GM18951 (cell line): ENCODE measurements at regions not wholly inside any gene's neighbourhood (a gene's known extent, or its start where the extent isn't known, plus 50 kb on each side); places are given as distances from the start of the nearest gene placed in this dataset.
"Not testable (repeated sequence)": the region's sequence is repeated elsewhere in the genome, so short reads cannot be mapped to it uniquely, and the experiment has no call there.

Experiments used
- POLR2A ChIP-seq: IDR thresholded peaks from 4 replicates; pipeline ENCODE4 v1.6.1; 2011; ENCODE audit warnings: mild to moderate bottlenecking; ENCODE audit not compliant: insufficient read length, insufficient read depth; ENCODE audit errors: extremely low read depth
- in situ Hi-C: fragments of 300-500 bp; cut with MboI; formaldehyde crosslinking; loops from one replicate; pipeline ENCODE4 v1.12.0; 2022; ENCODE audit warnings: low sequenced_read_pairs, mixed read lengths, inconsistent platforms; ENCODE audit not compliant: unreplicated experiment

DNA sequence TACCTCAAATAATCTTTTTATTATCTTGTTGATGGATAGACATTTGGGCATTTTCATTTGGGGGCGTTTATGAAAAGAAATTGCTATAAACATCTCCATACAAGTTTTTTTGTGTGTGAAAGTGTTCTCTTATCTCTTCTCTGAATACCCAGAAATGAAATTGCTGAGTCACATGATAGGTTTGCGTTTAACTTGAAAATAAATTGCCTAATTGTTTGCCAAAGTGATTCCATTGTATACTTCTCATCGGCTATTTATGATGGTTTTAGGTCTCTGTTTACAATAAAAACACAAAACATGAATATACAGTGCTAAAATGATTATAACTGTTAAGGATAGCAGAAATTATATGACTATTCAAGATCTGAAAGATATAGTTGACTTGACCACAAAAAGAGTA lies 361.7 kb downstream of the TAF11L14 start:
- TF ChIP-seq POLR2A: no peak
- in situ Hi-C loops: no loop called here

DNA sequence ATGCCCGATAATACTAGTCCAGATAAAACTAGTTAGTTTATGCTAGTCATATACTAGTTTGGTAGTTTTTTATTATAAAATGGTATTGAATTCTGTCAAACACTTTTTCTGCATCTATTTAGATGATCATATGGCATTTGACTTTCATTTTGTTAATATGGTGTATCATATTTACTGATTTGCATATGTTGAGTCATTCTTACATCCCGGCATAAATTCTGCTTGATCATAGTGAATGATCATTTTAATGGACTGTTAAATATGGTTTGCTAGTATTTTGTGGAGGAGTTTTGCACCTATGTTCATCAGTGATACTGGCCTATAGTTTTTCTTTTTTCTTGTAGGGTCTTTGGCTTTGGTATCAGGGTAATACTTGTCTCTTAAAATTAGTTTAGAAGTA lies 365.6 kb downstream of the TAF11L14 start:
- in situ Hi-C loops: no loop called here
- no peak for TF ChIP-seq POLR2A

DNA sequence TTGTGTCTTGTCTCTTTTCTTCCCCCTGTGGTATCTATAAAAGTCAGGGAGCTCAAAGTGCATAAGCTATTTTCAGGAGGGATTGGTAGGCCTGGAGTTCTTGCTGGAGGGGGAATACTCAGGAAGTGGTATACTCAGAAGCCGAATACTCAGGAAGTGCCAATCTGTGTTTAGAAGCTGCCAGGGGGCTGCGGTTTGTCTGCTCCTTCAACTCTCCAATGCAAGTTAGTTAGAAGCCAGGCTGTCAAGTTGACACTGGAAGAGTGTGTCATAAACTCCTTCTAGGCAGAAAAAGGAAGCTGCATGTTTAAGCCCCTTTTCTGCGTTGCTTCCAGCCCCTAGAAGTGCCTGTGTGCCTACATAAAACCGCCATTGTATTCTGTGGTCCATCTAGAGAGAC lies 366.5 kb downstream of the TAF11L14 start:
- no peak for TF ChIP-seq POLR2A
- in situ Hi-C loops: no loop called here

DNA sequence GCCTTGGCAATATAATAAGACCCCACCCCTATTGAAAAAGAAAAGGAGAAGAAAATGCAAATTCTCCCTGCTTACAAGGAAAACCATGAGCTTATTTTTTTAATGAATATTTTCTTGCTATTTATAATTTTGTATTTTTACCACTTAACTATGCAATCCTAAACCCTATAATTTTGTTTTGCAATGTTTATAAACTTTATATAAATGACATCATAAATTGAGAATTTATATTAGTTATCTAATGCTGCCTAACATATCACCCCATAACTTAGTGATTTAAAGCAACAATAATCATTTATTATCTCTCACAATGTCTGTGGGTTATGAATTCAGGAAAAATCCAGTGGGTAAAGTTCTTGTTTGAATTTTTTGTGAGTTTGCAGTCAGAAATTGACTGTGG lies 369.1 kb downstream of the TAF11L14 start:
- in situ Hi-C loops: no loop called here
- TF ChIP-seq POLR2A: no peak

DNA sequence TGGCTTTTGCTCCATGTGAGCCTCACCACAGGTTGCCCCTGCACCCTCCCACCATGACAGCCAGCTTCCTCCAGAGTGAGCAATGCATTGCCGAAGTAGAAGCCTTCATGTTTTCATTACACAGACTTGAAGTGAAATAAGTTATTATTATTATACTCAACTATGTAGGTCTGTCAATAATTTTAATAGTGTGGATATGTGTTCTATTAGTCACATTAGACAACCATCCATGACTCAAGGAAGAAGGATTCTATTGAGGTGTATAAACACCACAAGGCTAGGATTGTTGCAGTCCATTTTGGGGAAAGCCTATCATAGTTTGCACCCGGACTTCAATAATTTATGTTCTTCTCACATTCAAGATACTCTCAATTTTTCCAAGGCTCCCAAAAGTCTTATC lies 369.5 kb downstream of the TAF11L14 start:
- in situ Hi-C loops: no loop called here
- no peak for TF ChIP-seq POLR2A

DNA sequence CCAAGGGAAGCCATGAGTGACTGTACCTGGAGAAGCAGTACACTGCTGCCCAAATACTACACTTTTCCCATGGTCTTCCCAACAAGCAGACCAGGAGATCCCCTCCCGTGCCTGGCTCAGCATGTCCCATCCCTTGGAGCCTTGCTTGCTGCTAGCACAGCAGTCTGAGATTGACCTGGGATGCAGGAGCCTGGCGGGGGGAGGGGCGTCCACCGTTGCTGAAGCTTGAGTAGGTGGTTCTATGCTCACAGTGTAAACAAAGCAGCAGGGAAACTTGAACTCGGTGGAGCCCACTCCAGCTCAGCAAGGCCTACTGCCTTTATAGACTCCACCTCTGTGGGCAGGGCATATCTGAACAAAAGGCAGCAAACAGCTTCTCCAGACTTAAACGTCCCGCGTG lies 372.0 kb downstream of the TAF11L14 start:
- in situ Hi-C loops: not testable (repeated sequence)

DNA sequence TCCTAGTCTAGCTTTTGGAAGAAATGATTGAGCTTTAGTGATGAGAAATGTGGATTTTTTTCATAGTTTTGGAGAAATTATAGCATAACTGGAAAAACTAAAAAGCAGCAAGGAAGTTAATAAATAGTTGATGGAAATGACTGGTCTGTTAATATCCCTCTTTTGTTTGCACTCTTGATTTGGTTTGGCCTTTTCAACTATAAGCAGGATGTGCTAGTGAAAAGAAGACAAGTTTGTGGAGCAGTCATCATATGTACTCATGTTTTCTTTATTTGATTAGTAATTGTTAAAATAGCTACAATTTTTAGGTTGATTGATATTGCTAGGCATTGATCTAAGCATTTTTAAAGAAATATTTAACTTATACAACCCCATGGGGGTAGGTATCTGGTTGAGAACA lies 374.7 kb downstream of the TAF11L14 start:
- in situ Hi-C loops: no loop called here
- no peak for TF ChIP-seq POLR2A

DNA sequence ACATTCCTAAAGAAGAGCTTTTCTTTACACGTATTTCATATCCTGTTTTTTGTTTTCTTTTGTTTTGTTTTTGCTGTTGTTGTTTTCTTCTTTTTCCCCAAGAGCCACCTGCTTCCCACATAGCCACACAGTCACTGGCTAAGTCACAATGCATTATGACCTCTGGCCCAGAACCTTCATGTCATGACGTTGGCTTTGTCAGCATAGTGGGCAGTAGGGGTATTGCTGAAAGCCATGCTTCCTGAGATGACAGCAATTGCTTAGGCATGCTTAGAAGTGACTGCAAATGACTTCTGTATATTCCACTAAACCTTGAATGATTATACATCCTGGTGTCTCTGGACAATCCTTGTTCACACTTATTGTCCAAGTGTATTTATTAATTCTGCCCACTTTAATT lies 375.8 kb downstream of the TAF11L14 start:
- no peak for TF ChIP-seq POLR2A
- in situ Hi-C loops: no loop called here

DNA sequence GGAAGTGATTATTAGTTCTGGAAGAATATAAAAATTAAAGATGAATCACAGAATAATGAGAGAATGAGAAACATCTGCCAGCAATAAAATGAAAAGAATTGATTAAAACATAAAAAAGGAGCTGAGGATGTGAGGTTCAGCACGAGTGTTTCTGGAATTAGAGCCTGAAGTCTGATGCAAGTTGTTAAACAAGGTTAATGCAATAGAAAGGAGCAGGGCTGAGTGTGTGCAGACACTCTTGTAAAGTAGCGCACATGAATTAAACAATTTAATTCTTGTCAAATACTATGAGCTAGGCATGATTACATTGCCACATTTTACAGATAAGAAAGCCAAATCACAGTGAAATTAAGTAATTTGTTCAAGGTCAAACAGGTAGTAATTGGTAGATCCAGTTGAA lies 384.2 kb downstream of the TAF11L14 start:
- in situ Hi-C loops: no loop called here
- TF ChIP-seq POLR2A: no peak

DNA sequence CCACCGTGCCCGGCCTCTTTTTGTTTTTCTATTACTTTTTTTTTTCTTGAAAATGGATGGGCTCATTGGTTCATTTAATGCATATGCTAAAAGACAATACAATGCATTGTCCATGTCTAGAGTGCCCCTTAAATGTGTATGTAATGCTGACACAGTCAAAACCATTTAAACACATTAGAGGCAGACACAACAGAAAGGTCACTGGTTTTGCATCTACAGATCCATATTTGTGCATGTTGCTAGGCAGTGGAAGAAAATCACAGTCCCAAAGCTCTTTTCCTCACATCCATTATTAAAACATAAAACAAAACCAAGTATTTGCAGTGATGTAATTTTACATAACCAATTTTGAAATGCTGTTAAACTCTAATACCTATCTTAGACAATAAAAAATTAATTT lies 389.0 kb downstream of the TAF11L14 start:
- TF ChIP-seq POLR2A: no peak
- in situ Hi-C loops: no loop called here

DNA sequence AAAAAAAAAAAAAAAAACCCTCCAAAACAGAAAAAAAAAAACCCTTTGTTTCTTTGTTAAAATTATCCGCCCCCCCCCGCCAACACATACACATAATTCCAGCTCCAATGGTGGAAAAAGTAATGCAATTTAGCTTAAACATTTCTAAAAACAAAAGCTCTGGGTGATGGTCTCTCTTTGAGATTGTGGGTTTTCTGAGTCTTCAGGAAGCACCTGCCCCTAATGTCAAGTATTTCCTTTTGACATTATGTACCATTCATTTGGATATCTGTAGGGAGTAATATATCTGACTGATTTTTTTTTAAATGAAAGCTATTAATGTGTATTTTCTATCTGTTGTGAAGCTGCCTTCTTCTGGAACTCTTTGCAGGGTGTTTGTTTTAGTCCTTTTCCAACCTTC lies 389.7 kb downstream of the TAF11L14 start:
- TF ChIP-seq POLR2A: no peak
- in situ Hi-C loops: no loop called here

DNA sequence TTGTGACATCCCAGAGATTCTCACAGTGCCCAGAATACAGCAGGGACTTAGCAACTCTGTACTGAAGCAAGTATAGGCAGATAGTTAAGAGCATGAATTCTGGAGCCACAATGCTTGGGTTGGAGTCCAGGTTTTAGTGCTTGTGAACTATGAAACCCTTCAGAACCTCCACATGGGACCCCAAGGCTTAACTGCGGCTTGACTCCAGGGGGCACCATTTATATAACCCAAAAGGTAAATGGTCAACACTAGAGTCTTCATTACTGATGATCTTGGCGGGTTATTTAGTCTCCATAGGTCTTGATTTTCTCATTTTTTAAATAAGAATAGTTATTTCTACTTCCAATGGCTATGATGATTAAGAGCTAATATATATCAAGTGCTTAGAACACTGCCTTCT lies 390.3 kb downstream of the TAF11L14 start:
- in situ Hi-C loops: no loop called here
- TF ChIP-seq POLR2A: no peak

DNA sequence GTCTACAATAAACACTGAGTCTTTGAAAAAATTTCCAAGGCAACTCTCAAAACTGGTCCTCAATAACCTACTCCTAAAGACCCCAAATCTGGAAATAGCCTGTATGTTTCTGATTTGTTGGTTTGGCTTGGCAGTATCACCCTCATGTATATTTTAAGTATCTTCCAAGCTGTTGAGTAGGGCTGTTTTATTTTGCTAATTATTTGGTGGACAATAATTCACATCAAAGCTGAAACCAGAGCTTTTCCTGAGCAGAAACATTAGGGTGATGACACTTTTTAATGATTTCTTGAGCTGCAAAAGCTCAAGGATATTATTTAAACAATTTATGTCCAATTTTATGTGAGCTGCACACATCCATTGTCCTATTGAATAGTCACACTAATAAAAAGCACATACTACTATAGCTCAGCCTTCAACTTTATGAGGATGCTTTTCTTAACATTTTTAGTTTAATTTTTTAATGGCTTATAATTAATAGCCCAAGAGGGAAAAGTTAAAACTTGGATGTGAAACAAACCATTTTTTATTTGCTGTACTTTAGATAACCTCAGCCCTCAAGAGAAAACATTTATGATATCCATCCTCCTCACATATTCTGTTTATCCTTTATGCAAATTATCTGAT lies 393.1 kb downstream of the TAF11L14 start:
- TF ChIP-seq POLR2A: no peak
- in situ Hi-C loops: no loop called here

DNA sequence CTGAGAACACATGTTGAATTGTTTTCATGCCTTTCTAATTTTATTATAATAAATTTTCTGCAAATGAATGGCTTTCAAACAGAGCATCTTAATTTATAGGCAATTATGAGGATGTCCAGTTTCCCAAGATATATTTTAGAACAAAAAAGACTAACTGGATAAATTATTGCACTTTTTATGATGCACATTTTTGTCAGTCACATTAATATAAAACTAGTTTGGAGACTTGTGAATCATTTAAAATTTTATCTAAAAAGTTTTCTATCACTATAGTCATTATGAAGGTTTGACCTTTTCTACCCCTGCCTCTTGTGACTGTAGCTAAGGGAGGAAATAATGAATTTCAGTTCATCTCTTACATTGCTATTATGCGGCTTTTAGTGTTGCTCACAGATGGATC lies 393.8 kb downstream of the TAF11L14 start:
- in situ Hi-C loops: no loop called here
- TF ChIP-seq POLR2A: no peak

DNA sequence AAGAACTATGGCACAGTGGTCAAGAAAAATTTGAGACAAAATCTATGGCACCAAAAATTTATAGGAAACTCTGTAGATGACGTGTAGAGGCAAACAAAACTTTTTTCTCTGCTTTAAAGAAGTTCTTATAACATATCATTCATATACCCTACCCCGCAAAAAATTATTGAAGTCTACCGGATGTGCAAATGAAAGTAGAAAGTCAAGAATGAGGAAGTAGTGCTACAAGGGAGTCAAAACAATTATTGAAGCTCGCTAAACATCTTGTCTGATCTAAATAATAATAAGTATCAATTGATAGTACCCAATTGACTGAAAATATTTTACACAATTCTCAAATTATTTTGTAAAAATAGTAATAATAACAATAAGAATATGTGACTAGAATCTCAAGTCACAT lies 398.5 kb downstream of the TAF11L14 start:
- no peak for TF ChIP-seq POLR2A
- in situ Hi-C loops: no loop called here

DNA sequence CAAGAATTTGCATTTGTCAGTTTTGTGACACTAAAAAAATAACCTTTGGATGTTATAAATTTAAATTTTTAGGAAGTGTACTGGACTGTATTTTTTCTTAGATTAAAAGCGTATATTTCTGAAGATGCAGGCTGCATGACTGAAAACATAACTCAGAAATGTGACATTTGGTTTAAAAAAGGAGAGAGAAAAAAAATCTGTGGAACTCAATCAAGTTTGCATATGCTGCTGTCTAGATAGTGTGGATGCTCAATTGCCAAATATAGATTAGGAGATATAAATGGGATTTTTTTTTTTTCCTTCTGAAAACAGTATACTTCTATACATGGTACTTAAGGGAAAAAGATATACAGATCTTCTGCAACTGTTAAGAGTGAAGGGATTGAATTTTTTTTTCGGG lies 402.3 kb downstream of the TAF11L14 start:
- no peak for TF ChIP-seq POLR2A
- in situ Hi-C loops: no loop called here

DNA sequence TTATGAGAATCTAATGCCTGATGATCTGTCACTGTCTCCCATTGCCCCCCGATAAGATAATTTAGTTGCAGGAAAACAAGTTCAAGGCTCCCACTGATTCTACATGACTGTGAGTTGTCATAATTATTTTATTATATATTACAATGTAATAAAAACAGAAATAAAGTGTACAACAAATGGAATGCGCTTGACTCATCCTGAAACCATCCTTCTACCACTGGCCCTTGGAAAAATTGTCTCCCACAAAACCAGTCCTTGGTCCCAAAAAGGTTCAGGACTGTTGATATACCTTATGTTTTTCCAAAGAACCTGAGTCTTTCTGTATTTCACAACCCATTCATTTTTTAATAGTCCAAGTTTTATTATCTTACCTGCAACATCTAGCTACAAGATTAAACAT lies 403.5 kb downstream of the TAF11L14 start:
- TF ChIP-seq POLR2A: no peak
- in situ Hi-C loops: no loop called here
